ENCODE measurements at regions not wholly inside any gene's neighbourhood (a gene's known extent, or its start where the extent isn't known, plus 50 kb on each side); places are given as distances from the start of the nearest gene placed in this dataset.
A peak's percentile ranks its signal among the peaks of the same experiment; 100 is the strongest.

- TF ChIP-seq CTCF (conservative IDR thresholded peaks at IDR 0.05), result no peak
- 90 to 91% methylated on average over 26 to 30 of the region's 30 CpGs for WGBS, 2 experiments (ENCODE audit: insufficient coverage in 1 of 2, insufficient read length in 1 of 2)
- no peak overlapping the region for H3K4me3 ChIP-seq (ENCODE audit: low read length)
- H3K36me3 Mint-ChIP-seq (ENCODE audit: low read depth), result peaks cover 6% of the 10 kb centered on the region
- H3K4me1 Mint-ChIP-seq, result peaks cover 39% of the 10 kb centered on the region
- H3K4me1 ChIP-seq (ENCODE audit: control insufficient read depth, insufficient read depth, low read length), result peaks cover 14% of the 10 kb centered on the region
- no peaks in the 10 kb centered on the region for H3K36me3 ChIP-seq (ENCODE audit: control insufficient read depth, insufficient read depth, low read length)
- peaks cover 13% of the 10 kb centered on the region for H3K9me3 ChIP-seq (ENCODE audit: control insufficient read depth, low read length)
- DNase-seq, result no peak
- H3K27me3 ChIP-seq (ENCODE audit: control insufficient read depth, insufficient read depth, low read length, poor library complexity, severe bottlenecking), result no peaks in the 10 kb centered on the region
- no peaks in the 10 kb centered on the region for H3K27me3 Mint-ChIP-seq (ENCODE audit: insufficient read depth)
- peak overlapping the region; percentile 44 for H3K27ac Mint-ChIP-seq
- no peak overlapping the region for H3K9ac ChIP-seq (ENCODE audit: extremely low read depth, low read length, poor library complexity, severe bottlenecking)
- no peak overlapping the region for H3K27ac ChIP-seq (ENCODE audit: low read depth, low read length)
- peaks cover 13% of the 10 kb centered on the region for H3K9me3 Mint-ChIP-seq
- peak overlapping the region; percentile 28 for H3K4me3 Mint-ChIP-seq
These were observed 76.5 kb upstream of the GSE1 start for GRCh38 chr16:85536411-85537330.

GRCh38 chr16:85537331-85537788 lies 75.8 kb upstream of the GSE1 start:
- Histone ChIP-seq H3K36me3 (ENCODE audit: control insufficient read depth, insufficient read depth, low read length) (no peaks in the 10 kb centered on the region), H3K27me3 (ENCODE audit: control insufficient read depth, insufficient read depth, low read length, poor library complexity, severe bottlenecking) (no peaks in the 10 kb centered on the region), H3K4me3 (ENCODE audit: low read length) (no peak overlapping the region), H3K9ac (ENCODE audit: extremely low read depth, low read length, poor library complexity, severe bottlenecking) (no peak overlapping the region), H3K27ac (ENCODE audit: low read depth, low read length) (no peak overlapping the region), H3K9me3 (ENCODE audit: control insufficient read depth, low read length) (peaks cover 13% of the 10 kb centered on the region), H3K4me1 (ENCODE audit: control insufficient read depth, insufficient read depth, low read length) (peaks cover 14% of the 10 kb centered on the region)
- WGBS, 2 experiments (ENCODE audit: insufficient coverage in 1 of 2, insufficient read length in 1 of 2), result 95 to 96% methylated on average over 15 to 16 of the region's 16 CpGs
- peaks cover 13% of the 10 kb centered on the region for H3K9me3 Mint-ChIP-seq
- H3K4me1 Mint-ChIP-seq, result peaks cover 42% of the 10 kb centered on the region
- no peak for TF ChIP-seq CTCF (conservative IDR thresholded peaks at IDR 0.05)
- no peaks in the 10 kb centered on the region for H3K27me3 Mint-ChIP-seq (ENCODE audit: insufficient read depth)
- H3K27ac Mint-ChIP-seq, result no peak overlapping the region
- H3K4me3 Mint-ChIP-seq, result no peak overlapping the region
- no peak for DNase-seq
- peaks cover 6% of the 10 kb centered on the region for H3K36me3 Mint-ChIP-seq (ENCODE audit: low read depth)

GRCh38 chr16:85537795-85538401 lies 75.2 kb upstream of the GSE1 start:
- Histone ChIP-seq H3K9me3 (ENCODE audit: control insufficient read depth, low read length) (peaks cover 13% of the 10 kb centered on the region), H3K4me1 (ENCODE audit: control insufficient read depth, insufficient read depth, low read length) (peaks cover 14% of the 10 kb centered on the region), H3K9ac (ENCODE audit: extremely low read depth, low read length, poor library complexity, severe bottlenecking) (no peak overlapping the region), H3K36me3 (ENCODE audit: control insufficient read depth, insufficient read depth, low read length) (no peaks in the 10 kb centered on the region), H3K27me3 (ENCODE audit: control insufficient read depth, insufficient read depth, low read length, poor library complexity, severe bottlenecking) (no peaks in the 10 kb centered on the region), H3K4me3 (ENCODE audit: low read length) (no peak overlapping the region), H3K27ac (ENCODE audit: low read depth, low read length) (peak overlapping the region; percentile 19)
- Mint-ChIP-seq H3K4me3 (no peak overlapping the region), H3K4me1 (peaks cover 45% of the 10 kb centered on the region), H3K27ac (no peak overlapping the region), H3K36me3 (ENCODE audit: low read depth) (peaks cover 6% of the 10 kb centered on the region), H3K9me3 (peaks cover 13% of the 10 kb centered on the region), H3K27me3 (ENCODE audit: insufficient read depth) (no peaks in the 10 kb centered on the region)
- no peak for DNase-seq
- no peak for TF ChIP-seq CTCF (conservative IDR thresholded peaks at IDR 0.05)
- WGBS, 2 experiments (ENCODE audit: insufficient coverage in 1 of 2, insufficient read length in 1 of 2), result 87 to 94% methylated on average over 5 to 17 of the region's 17 CpGs

Data from endodermal cell (in vitro differentiated cells).